ENCODE measurements at regions not wholly inside any gene's neighbourhood (a gene's known extent, or its start where the extent isn't known, plus 50 kb on each side); places are given as distances from the start of the nearest gene placed in this dataset.
A peak's percentile ranks its signal among the peaks of the same experiment; 100 is the strongest.

DNA sequence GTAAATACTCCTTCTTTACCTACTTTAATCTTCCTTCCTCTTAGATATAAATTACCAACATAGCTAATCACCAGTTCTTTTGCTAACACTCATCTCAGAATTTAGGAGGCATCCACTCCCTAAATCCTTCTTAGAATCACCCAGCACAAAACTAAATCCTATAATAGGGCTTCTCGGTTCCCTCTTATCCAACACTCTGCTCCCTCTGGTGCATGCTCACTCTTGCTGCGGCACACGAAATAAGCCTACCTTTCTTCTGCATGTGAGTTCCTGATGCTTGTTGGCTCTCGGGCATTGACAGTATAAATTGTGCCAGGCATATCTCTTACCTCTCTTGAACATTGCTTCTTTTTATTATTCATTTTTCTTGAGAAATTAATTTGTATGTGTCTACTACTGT, 61.0 kb downstream of the OR5AK2 start:
- WGBS, 2 experiments (ENCODE audit: extremely low coverage in 1 of 2, insufficient coverage in 1 of 2, insufficient read length in 1 of 2, insufficient replicate concordance in 2 of 2, low coverage in 1 of 2, low lambda C conversion rate in 2 of 2, missing lambda C conversion rate in 1 of 2), result 76% methylated on average over 4 of the region's 4 CpGs; no CpG with 5 or more reads in 1 of the 2 experiments

More for the DNA sequence above, 61.0 kb downstream of the OR5AK2 start:
- Histone ChIP-seq H3K23me2 (ENCODE audit: low read depth, low read length) (no peaks in the 10 kb centered on the region; the same call in 1 of the 2 replicates), H4K20me1 (replicated peaks in 1 of 2; ENCODE audit: control insufficient read depth in 1 of 2, insufficient read depth in 2 of 2, low read length in 2 of 2) (no peaks in the 10 kb centered on the region), H3K4me2 (ENCODE audit: insufficient read depth in 1 of 2, low read depth in 2 of 2, low read length in 2 of 2) (no peak overlapping the region), H3K18ac (ENCODE audit: extremely low read depth, low read length) (no peak overlapping the region), H2BK120ac (replicated peaks; ENCODE audit: low read depth, low read length) (no peak overlapping the region), H3K56ac (replicated peaks; ENCODE audit: insufficient read length, low read depth, low read length) (no peak overlapping the region), H4K91ac (replicated peaks; ENCODE audit: insufficient read length, low read length) (no peak overlapping the region), H3K27me3 (replicated peaks in 1 of 4; ENCODE audit: control insufficient read depth in 3 of 4, extremely low read depth in 1 of 4, insufficient read depth in 3 of 4, low read length in 3 of 4) (peaks cover 0 to 2% (median 0%) of the 10 kb centered on the region in 4 experiments; a peak in 1 of 7 replicates), H3K4me1 (replicated peaks in 1 of 4; ENCODE audit: control insufficient read depth in 3 of 4, insufficient read depth in 4 of 4, low read length in 3 of 4) (no peaks in the 10 kb centered on the region), H3K23ac (ENCODE audit: insufficient read length) (no peak overlapping the region), H3K36me3 (ENCODE audit: control insufficient read depth in 2 of 4, insufficient read depth in 4 of 4, low read length in 3 of 4) (no peaks in the 10 kb centered on the region), H4K8ac (ENCODE audit: extremely low read depth, insufficient read depth, low read length) (no peak overlapping the region), H3K14ac (ENCODE audit: insufficient read length) (no peak overlapping the region), H2AK5ac (ENCODE audit: low read depth, low read length) (no peak overlapping the region), H4K5ac (ENCODE audit: insufficient read length, low read depth, low read length) (no peak overlapping the region), H2BK12ac (ENCODE audit: low read depth, low read length) (no peak overlapping the region), H3K4me3 (ENCODE audit: extremely low read depth in 1 of 4, insufficient read depth in 2 of 4, low read depth in 3 of 4, low read length in 4 of 4) (no peak overlapping the region), H3K9me3 (ENCODE audit: insufficient read depth in 2 of 2, low read depth in 1 of 2, low read length in 1 of 2) (no peaks in the 10 kb centered on the region; a peak in 1 of 4 replicates), H3K79me1 (ENCODE audit: low read depth, low read length) (no peaks in the 10 kb centered on the region), H2BK20ac (ENCODE audit: low read length) (no peak overlapping the region), H2BK15ac (ENCODE audit: low read length) (no peak overlapping the region), H3K9ac (replicated peaks in 1 of 4; ENCODE audit: extremely low read depth in 1 of 4, low read depth in 3 of 4, low read length in 3 of 4) (no peak overlapping the region), H3K27ac (ENCODE audit: low read depth, low read length) (no peak overlapping the region), H2AFZ (ENCODE audit: low read length) (no peak overlapping the region), H2BK5ac (ENCODE audit: low read depth, low read length) (no peak overlapping the region), H3K4ac (replicated peaks; ENCODE audit: insufficient read length, low read depth, low read length) (no peak overlapping the region), H3K79me2 (ENCODE audit: control insufficient read depth in 1 of 2, insufficient read depth in 2 of 2, low read length in 2 of 2) (no peaks in the 10 kb centered on the region)
- CTCF ChIA-PET (ENCODE audit: partially characterized antibody), result no interaction called here
- TF ChIP-seq CTCF (IDR thresholded peaks at IDR 0.05; ENCODE audit: control extremely low read depth in 1 of 3, insufficient read depth in 1 of 3, low read depth in 1 of 3, low read length in 3 of 3) (peak in 1 of 3 experiments; percentile 11; a peak in 1 of 4 replicates), BACH1 (IDR thresholded peaks at IDR 0.05; ENCODE audit: low read length) (no peak)
- DNase-seq (ENCODE audit: low read depth in 1 of 2, low spot score in 2 of 2), result no peak
- POLR2A ChIA-PET (ENCODE audit: partially characterized antibody), result no interaction called here
- peak; percentile 13 for FAIRE-seq
